Upper lobe of left lung (tissue), 6 donors: ENCODE measurements at regions not wholly inside any gene's neighbourhood (a gene's known extent, or its start where the extent isn't known, plus 50 kb on each side); places are given as distances from the start of the nearest gene placed in this dataset.

Experiments
- ATAC-seq, 2 donors: fragments of 200-7000 bp; cut with Tn5 transposase; one replicate each; pipeline ENCODE4 v1.9.1; 2022; ENCODE audit warnings: mild to moderate bottlenecking in 2 of 2, moderate library complexity in 2 of 2; ENCODE audit not compliant: low FRiP score in 2 of 2
- DNase-seq, 2 donors: peaks; one replicate each; pipeline ENCODE4 v3.0.0-alpha.2; 2019 to 2020
- H3K27ac ChIP-seq, 4 donors: fragments of 200-600 bp; sonication (generic); one replicate each; pipeline ENCODE4 v1.5.1; 2016 to 2019
- H3K27me3 ChIP-seq, 4 donors: fragments of 200-600 bp; sonication (generic); one replicate each; pipeline ENCODE4 v1.5.1; 2017 to 2019
- H3K36me3 ChIP-seq, 4 donors: fragments of 200-600 bp; sonication (generic); one replicate each; pipeline ENCODE4 v1.5.1; 2016 to 2019
- H3K4me1 ChIP-seq, 4 donors: fragments of 200-600 bp; sonication (generic); one replicate each; pipeline ENCODE4 v1.5.1; 2018 to 2019
- H3K4me3 ChIP-seq, 4 donors: fragments of 200-600 bp; sonication (generic); one replicate each; pipeline ENCODE4 v1.5.1; 2017 to 2019; ENCODE audit warnings: mild to moderate bottlenecking in 2 of 4, moderate library complexity in 1 of 4
- H3K9me3 ChIP-seq, 4 donors: fragments of 200-600 bp; sonication (generic); one replicate each; pipeline ENCODE4 v1.5.1; 2018 to 2019
- EP300 ChIP-seq, 4 donors: sonication (generic); formaldehyde crosslinking; IDR thresholded peaks; one replicate each; pipeline ENCODE4 v1.5.1; 2017; ENCODE audit warnings: antibody characterized with exemption in 4 of 4, control low read depth in 2 of 4
- POLR2A ChIP-seq, 4 donors: fragments of 450-650 bp; IDR thresholded peaks; one replicate each; pipeline ENCODE4 v1.5.1; 2016 to 2017; ENCODE audit warnings: antibody characterized with exemption in 4 of 4, mild to moderate bottlenecking in 2 of 4
- POLR2AphosphoS5 ChIP-seq, 2 donors: sonication (generic); formaldehyde crosslinking; IDR thresholded peaks; one replicate each; pipeline ENCODE4 v1.5.1; 2017; ENCODE audit warnings: antibody characterized with exemption in 2 of 2
- WGBS, 2 donors: methylation state at CpG; one replicate each; pipeline ENCODE4 v1.1.5; 2017 to 2018; 5-methylcytosine and 5-hydroxymethylcytosine counted together
- TF ChIP-seq, protein P1 (sequence below), 6 experiments: fragments of 450-650 bp in 4 of 6; fragments of 200-600 bp in 2 of 6; sonication (generic) in 2 of 6; IDR thresholded peaks; one replicate each; pipeline ENCODE4 v1.5.1; 2016 to 2019; ENCODE audit warnings: antibody characterized with exemption in 6 of 6
- donor health status: DM: no; HTN: no; CAD: no; lungs with moderate emphysema.
- donor health status: DM: no; HTN: yes; CAD: no; lungs with severe emphysema.

DNA sequence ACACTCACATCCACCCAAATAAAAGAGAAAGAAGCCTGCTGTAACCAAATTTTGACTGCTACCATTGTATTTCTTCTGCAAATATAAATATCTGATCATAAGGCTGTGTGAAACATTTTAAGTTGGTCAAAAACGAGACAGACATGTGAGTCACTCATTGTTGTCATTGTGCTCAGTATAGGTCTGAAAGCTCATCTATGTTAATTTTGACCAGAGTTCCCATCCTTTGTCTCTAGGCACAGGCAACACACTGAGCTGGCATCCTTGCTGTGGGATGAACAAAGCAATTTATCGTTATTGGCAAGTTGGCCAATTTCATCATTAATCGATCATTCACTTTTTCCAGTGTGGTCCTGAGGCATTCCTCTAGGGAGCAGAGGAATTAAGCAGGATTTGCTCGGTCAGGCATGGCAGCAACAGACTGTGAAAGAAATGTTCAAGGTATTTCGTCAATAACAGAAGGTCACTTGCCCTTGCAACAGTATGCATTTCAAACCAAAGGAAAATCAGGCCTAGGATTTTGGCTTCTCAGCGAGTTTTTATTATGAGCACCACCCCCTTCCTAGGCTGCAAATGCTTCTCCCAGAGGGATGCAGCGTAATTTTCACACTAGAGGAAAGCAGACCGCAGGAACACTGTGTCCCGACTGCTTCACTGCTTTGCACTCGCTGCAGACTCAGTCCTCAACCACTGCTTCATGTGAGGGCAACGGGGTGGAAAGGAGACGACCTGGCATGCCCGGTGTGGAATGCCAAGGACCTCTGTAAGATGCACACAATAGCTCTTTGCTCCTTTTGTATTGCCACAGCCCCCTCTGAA lies 87.9 kb upstream of the SMYD2 start:
- WGBS, 2 donors: 51 to 63% methylated on average over 13 of the region's 13 CpGs
- H3K27me3 ChIP-seq: peaks cover 0 to 4% (median 1%) of the 10 kb centered on the region in 4 donors
- DNase-seq (no peak), ATAC-seq (no peak)
- TF ChIP-seq, protein P1, sequence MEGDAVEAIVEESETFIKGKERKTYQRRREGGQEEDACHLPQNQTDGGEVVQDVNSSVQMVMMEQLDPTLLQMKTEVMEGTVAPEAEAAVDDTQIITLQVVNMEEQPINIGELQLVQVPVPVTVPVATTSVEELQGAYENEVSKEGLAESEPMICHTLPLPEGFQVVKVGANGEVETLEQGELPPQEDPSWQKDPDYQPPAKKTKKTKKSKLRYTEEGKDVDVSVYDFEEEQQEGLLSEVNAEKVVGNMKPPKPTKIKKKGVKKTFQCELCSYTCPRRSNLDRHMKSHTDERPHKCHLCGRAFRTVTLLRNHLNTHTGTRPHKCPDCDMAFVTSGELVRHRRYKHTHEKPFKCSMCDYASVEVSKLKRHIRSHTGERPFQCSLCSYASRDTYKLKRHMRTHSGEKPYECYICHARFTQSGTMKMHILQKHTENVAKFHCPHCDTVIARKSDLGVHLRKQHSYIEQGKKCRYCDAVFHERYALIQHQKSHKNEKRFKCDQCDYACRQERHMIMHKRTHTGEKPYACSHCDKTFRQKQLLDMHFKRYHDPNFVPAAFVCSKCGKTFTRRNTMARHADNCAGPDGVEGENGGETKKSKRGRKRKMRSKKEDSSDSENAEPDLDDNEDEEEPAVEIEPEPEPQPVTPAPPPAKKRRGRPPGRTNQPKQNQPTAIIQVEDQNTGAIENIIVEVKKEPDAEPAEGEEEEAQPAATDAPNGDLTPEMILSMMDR (IDR thresholded peaks at IDR 0.05): no peak
- TF ChIP-seq EP300 (IDR thresholded peaks at IDR 0.05): no peak
- TF ChIP-seq POLR2AphosphoS5 (IDR thresholded peaks at IDR 0.05): no peak
- TF ChIP-seq POLR2A (IDR thresholded peaks at IDR 0.05): no peak
- no peak overlapping the region for H3K4me3 ChIP-seq
- H3K36me3 ChIP-seq: no peaks in the 10 kb centered on the region
- no peaks in the 10 kb centered on the region for H3K4me1 ChIP-seq
- H3K27ac ChIP-seq: no peak overlapping the region
- H3K9me3 ChIP-seq: no peaks in the 10 kb centered on the region

DNA sequence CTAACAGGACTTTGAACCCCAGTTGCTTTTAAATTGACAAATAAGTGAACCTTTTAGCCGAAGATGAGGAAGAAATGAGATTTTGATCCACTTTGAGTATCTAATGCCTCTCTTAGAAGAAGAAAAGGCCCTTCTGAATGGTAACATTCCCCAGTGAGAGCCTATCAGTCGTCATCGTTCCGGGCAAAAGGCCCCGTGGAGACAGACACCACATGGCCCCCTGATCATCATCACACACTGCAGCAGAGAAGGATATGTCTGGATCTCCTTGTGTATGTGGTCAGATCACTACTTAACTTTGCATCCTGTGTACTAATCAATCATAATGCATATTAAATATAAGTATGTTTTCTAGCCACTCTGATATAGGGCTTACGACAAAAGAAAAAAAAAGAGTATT lies 87.3 kb upstream of the SMYD2 start:
- Histone ChIP-seq H3K27me3 (no peaks in the 10 kb centered on the region), H3K9me3 (no peaks in the 10 kb centered on the region), H3K4me3 (no peak overlapping the region), H3K36me3 (no peaks in the 10 kb centered on the region), H3K4me1 (no peaks in the 10 kb centered on the region), H3K27ac (no peak overlapping the region)
- WGBS, 2 donors: 75 to 78% methylated on average over 6 of the region's 6 CpGs
- ATAC-seq (no peak), DNase-seq (no peak)
- TF ChIP-seq POLR2AphosphoS5 (IDR thresholded peaks at IDR 0.05): no peak
- no peak for TF ChIP-seq POLR2A (IDR thresholded peaks at IDR 0.05)
- TF ChIP-seq EP300 (IDR thresholded peaks at IDR 0.05): no peak
- TF ChIP-seq, protein P1 (IDR thresholded peaks at IDR 0.05): no peak

DNA sequence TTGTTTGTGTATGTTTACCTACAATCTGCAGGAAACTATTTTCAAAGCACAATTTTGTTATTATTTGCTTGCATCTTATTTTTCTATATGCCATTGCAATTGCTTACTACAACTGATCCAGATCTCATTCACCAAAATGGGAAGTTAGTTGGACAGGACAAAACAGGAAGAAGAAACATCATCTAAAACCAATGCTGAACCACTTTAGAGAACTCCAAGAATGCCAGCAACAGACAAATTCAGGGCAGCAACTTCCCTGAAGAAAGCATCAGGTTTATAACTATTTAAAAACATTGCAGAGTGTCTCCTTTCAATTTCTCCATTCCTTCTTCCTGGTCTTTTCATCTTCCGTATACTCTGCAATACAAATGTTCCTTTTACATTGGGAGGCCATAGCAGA lies 82.4 kb upstream of the SMYD2 start:
- Histone ChIP-seq H3K27me3 (no peaks in the 10 kb centered on the region), H3K4me1 (no peaks in the 10 kb centered on the region), H3K36me3 (no peaks in the 10 kb centered on the region), H3K4me3 (no peak overlapping the region), H3K9me3 (no peaks in the 10 kb centered on the region), H3K27ac (no peak overlapping the region)
- WGBS, 2 donors: 53 to 74% methylated on average over 1 of the region's 1 CpG
- no peak for ATAC-seq
- no peak for DNase-seq
- TF ChIP-seq EP300 (IDR thresholded peaks at IDR 0.05) (no peak), POLR2AphosphoS5 (IDR thresholded peaks at IDR 0.05) (no peak), POLR2A (IDR thresholded peaks at IDR 0.05) (no peak)
- TF ChIP-seq, protein P1 (IDR thresholded peaks at IDR 0.05): no peak

DNA sequence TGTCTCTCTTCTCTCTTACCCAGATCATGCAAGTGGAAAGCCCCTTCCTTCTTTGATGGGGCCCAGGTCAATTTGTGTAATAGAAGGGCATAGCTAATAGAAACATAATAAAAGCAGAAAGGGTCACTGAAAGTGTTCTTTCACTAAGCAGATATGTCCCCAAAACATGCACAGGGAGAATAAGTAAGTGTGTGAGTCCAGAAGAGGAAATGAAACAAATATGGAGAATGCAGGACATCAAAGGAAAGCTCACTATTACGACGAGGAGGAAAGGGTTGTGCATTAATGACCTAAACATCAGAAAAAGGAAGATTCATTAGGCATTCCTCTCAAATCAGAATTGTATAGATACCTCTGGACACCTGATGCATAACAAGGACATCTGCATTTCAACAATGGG lies 81.4 kb upstream of the SMYD2 start:
- H3K9me3 ChIP-seq: no peaks in the 10 kb centered on the region
- no peaks in the 10 kb centered on the region for H3K27me3 ChIP-seq
- H3K4me1 ChIP-seq: no peaks in the 10 kb centered on the region
- TF ChIP-seq, protein P1 (IDR thresholded peaks at IDR 0.05): no peak
- TF ChIP-seq POLR2AphosphoS5 (IDR thresholded peaks at IDR 0.05) (no peak), EP300 (IDR thresholded peaks at IDR 0.05) (no peak), POLR2A (IDR thresholded peaks at IDR 0.05) (no peak)
- ATAC-seq (no peak), DNase-seq (no peak)
- 39 to 52% methylated on average over 2 of the region's 2 CpGs for WGBS, 2 donors
- no peak overlapping the region for H3K4me3 ChIP-seq
- H3K27ac ChIP-seq: no peak overlapping the region
- H3K36me3 ChIP-seq: no peaks in the 10 kb centered on the region

DNA sequence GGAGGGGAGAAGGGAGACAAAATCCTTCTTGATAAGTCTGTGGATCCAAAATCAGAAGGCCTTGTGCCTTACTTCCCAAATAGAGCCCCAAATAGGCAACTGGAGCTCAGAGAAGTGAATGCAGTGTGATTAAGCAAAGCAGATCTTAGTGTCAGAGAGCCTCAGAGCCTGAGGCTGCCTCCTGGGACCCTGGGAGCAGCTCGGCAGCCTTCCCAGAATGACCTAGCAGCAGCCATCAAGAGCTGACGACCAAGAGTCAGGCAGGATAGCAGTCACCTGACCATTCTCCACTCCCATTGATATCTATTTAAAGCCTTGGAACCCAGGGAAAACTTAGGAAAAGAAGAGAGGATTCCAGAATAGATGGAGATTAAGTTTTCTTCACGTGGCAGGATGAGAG lies 78.0 kb upstream of the SMYD2 start:
- H3K36me3 ChIP-seq: no peaks in the 10 kb centered on the region
- H3K27ac ChIP-seq: no peak overlapping the region
- ATAC-seq (no peak), DNase-seq (no peak)
- no peaks in the 10 kb centered on the region for H3K9me3 ChIP-seq
- no peak for TF ChIP-seq EP300 (IDR thresholded peaks at IDR 0.05)
- no peak for TF ChIP-seq POLR2A (IDR thresholded peaks at IDR 0.05)
- no peak for TF ChIP-seq POLR2AphosphoS5 (IDR thresholded peaks at IDR 0.05)
- TF ChIP-seq, protein P1 (IDR thresholded peaks at IDR 0.05): no peak
- H3K4me3 ChIP-seq: no peak overlapping the region
- H3K27me3 ChIP-seq: no peaks in the 10 kb centered on the region
- 55 to 76% methylated on average over 2 to 3 of the region's 3 CpGs for WGBS, 2 donors
- no peaks in the 10 kb centered on the region for H3K4me1 ChIP-seq
